SKM-1 (cell line): ENCODE measurements at regions not wholly inside any gene's neighbourhood (a gene's known extent, or its start where the extent isn't known, plus 50 kb on each side); places are given as distances from the start of the nearest gene placed in this dataset.

Experiments
- DNase-seq: peaks from one replicate; lab custom pipeline; 2025; ENCODE audit not compliant: unreplicated experiment; lab: John Stamatoyannopoulos, UW

DNA sequence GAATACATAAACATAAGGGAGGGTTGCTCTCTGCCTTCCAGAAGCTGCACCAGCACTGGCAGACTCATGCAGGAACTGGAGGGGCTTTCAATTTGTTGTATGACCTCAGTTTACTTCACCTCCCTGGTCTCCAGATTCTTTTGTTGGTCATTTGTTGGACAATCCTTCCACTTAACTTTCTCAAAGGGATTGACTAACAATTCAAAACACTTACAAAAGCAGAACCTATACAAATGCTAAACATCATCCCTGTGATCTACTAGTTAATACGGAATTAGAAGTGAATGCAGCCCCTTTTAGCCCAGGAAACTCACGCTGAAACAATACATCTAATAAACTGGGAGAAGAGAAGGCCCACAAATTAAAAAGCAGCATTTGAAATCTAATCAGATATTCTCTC lies 404.6 kb upstream of the BRINP1 start:
- DNase-seq = no peak

DNA sequence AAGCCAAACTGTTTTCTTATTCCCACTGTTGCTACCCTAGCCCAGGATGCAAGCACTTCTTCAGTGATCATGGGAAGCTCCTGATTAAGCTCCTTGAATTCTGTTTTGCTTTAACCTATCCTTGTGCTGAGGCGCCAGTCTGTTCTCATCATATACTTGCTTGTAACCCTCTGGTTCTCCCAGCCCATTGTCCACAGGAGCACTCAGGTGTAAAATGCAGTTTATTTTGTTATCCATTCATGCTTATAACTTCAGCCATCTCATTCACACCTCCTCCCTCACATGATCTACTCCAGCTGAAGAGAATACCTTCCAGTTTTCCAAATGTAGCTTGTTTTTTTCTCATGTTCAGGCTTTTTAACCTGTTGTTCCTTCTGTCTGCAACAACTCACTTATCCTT lies 402.1 kb upstream of the BRINP1 start:
- DNase-seq = no peak

DNA sequence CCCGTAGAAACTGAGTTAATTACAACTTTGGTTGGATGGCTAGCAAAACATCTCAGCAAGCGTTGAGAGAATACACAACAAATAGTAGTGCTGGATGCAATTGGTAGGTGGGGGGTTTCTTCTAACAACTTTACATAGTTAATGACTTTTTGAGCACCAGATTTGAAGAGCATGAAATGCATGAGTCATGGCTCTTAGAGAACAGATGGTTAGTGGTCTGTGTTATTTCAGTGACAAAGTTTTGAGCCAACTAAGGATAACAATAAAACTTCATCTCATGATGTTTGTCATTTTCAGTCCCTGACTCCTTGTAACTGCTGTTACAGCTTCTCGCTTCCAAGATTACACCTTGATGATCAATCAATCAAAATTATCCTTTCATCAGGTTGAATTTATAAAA lies 399.0 kb upstream of the BRINP1 start:
- DNase-seq = no peak

DNA sequence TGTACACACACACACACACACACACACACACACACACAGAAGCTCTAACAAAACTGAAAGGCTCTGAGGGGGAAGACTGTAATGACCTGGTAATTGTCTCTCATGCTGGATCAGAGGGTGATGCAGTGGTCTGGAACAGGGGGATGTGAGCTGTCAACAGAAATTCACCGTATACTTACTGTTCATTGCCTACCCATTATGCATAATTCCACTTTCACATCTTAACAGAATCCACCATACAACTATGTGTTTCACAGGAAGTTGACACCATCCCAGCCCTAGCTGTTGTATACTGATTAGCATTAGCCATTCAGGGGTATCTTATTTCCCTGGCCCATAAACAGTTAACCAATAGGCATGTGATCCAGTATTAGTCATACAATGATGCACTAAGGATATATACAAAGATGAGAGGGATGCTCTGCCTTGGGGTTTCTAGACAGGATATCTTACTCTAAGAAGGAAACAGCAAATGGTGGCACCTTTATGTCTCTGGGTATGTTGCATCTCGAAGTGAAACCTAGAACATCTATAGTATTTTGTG lies 396.5 kb upstream of the BRINP1 start:
- no peak for DNase-seq

DNA sequence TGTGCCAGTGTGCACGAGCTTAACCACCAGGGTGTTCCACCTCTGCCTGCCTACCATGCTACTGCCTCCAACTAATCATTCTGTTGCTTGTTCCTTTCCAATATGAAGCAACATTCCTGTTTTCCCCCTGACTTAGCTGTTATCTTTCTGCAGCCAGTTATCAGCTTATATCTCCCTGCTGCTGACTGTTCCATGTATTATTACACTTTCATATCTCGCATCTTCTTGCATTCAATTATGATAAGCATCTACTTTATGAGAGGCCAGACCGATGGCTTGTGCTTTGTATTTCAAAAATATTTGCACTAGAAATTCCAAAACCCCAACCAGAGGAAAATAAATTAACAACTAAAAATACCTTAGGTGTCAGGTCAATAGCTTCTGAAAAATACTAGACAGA lies 394.0 kb upstream of the BRINP1 start:
- DNase-seq = no peak

DNA sequence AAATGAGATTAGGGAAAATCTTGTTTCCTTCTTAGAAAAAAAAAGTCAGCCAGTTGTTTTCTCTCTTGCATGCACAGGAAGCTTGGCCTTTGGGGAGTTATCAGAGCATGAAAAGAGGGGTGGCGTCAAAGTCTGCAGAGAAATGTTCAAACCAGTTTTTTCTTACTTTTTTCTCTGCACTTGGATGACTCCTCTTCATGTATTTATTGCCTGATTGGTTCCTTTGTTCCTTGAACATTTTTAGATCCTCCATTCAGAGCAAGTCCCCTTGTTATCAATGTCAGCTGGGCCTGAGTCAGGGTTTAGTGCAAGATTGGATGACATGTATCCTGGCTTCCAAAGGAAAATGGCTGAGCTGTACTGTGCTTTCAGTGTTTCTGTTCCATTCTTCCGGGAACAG lies 392.6 kb upstream of the BRINP1 start:
- no peak for DNase-seq

DNA sequence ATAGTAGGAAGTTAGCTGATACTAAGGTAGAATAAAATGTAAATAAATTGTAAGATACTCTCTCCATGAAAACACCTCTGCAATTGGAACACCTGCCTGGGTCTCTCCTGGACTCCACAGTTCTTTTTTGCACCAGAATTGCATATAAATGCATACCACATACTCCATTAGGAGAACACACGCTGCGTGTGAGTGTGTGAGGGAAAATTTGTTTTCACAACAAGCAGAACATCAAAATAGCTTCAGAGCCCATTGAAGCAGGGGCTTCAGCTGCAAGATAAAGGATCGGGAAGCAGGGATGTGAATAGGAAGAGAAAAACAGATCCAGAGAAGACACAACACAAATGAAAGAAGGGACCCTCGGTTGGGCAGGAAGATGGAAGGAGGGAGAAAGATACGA lies 389.8 kb upstream of the BRINP1 start:
- DNase-seq = no peak

DNA sequence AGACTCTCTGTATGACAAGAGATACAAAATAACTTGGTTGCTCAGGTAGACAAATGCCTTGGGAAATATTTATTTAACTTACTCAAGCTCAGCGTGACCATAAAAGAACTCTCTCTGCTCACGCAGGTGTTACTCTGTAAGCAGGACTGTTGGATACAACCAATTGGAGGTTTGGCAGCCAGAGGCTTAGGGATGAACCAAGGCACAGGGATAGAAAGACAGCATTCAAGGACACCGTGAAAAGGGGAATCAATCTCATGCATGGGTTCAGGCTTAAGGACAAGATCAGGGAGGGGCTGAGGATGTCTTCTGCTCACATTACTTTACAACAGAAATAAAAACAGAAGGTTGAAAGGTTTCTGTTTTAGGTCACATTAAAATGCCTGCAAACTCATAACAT lies 389.0 kb upstream of the BRINP1 start:
- DNase-seq = no peak

DNA sequence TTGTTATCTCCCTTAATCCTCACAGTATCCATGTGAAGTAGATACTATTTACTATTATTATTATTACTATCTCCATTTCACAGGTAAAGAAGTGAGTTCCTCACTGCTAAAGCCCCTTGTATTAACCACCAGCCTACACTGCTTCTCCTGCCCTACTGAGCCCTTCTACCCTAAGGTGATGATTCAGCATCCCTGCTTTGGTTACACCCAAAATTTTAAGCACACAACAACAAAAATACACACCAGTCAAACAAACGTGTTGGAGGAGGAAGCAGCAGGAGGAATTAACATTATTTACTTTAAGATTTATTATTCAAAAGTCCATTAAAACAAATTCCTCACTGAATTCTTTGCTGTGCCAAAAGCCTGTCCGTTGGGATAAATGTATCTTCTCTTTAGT lies 370.2 kb upstream of the BRINP1 start:
- no peak for DNase-seq

DNA sequence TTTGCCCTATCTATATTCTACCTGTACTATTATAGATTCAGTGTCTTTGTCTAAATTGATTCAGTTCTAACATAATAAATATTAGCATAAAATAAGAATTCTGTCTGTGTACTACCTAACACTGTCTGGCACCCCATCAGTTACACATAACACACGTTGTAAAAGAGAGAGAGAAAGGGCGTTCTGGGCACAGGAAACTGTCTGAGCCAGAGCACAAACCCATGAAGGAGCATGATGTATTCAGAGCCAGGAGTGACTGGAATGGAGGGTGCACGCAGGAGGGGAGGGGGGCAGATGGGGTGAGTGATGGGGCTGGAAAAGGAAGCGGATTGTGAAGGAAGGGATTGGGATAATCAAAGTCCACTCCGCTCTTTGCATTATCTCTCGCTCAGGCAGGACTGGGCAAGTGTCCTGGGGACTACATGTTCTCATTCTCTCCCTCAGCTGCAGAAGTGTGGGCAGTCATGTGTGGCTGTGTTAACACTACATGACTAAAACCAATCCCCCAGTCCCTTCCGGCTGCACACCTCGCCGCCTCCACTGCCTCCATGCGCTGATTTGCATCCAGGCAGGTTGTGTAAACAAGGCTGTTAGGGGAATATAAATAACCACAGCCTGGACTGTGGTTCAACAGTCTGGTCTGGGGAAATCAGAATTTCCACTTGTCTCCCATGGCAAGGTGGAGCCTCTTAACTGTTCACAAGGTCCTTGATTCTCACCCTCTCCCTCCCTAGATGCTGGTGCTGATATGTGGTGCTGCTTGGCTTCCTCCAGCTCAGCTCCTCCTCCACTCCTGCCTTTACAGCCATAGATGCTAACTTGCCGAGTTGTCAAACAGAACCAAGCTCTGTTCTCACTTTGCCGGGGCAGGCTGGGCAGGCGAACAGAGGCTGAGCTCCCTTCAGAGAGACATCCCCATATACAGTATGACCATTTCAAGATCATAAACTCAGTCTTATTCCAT lies 367.5 kb upstream of the BRINP1 start:
- no peak for DNase-seq

DNA sequence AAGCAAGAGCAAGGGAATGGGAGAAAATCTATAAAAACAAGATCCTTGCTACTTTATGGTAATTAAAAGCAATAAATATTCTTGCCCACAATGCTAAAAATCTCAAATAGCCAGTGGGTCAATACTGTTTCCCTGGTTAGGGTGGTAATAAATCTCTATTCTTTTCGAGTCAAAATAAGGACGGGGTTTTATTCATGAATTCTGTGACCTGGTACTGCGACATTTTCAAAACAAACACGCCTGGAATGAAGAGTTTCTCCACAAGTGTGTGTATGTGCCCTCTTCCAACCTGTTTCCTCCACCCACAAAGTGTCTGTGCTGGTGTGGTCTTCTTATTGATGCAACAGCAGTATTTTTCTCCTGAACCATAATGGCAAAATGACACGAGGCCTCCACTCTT lies 358.8 kb upstream of the BRINP1 start:
- DNase-seq = no peak

DNA sequence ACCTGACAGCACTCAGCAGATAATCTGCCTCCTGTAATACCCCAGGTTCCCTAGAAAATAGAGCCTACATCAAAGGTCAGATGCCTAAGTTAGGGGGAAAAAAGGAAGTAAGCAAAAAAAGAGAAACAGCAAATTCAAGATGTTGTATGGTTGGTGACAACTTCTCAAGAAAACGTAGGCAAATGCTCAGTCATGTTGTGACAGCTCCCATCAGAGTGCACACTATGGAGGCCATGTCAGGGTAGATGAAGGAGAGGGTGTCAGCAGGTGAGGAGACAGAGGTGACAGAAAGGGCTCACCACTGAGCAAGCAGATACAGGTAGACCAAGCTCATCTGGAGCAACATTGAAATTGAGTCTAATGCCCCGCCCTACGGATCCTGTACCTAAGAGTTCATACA lies 356.8 kb upstream of the BRINP1 start:
- DNase-seq = no peak

DNA sequence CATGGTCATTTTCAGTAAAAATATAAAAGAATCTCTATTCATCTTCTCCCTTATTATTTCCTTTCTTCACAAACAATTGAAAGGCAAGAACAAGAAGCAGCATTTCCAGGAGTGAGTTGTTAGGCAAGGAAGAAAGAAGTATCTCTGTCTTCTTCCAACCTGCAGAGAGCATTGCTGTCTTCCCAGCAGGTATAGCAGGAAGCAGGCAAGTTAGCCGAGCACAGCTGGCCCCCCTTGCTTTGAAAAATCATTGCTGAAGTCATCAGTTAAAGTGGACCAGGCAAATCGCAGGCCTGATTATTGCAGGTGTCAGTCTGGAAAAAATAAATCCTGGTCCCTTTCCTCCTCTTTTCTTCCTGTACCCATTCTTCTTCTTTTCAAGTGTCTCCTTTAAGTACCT lies 353.1 kb upstream of the BRINP1 start:
- DNase-seq = no peak

DNA sequence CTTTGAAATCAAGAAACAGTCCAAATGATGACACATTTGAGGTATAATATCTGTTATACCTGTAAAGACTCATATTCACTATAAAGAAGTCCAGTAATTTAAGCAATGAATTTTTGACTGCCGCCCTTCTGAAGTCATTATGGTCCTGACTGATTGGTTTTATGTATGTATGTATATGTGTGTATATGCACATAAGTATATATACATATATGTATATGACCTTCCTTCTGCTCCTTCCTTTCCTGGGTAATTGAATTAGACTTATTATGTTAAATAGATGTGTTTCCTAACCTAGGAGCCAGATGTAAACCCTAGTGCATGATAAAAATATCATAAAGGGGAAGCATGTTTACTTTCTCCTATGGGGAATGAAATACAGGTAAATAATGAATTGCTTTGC lies 343.1 kb upstream of the BRINP1 start:
- DNase-seq = no peak

DNA sequence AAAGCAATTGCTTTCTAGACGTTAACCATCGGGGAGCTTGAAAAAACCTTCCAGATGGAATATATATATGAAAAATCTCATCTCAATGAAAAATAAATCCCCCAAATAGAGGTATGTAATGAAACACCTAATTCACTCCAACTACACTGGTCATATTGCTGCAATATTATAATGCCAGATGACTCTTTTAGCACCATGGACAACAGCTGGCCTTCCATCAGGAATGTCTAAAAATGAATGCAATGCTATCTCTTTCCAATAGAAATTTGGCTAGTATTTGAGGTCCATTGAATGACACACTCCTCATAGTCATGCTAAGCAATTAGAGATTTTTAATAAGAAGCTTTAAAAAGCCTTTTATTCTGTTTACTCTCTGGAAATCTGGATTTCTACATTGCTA lies 340.2 kb upstream of the BRINP1 start:
- no peak for DNase-seq

DNA sequence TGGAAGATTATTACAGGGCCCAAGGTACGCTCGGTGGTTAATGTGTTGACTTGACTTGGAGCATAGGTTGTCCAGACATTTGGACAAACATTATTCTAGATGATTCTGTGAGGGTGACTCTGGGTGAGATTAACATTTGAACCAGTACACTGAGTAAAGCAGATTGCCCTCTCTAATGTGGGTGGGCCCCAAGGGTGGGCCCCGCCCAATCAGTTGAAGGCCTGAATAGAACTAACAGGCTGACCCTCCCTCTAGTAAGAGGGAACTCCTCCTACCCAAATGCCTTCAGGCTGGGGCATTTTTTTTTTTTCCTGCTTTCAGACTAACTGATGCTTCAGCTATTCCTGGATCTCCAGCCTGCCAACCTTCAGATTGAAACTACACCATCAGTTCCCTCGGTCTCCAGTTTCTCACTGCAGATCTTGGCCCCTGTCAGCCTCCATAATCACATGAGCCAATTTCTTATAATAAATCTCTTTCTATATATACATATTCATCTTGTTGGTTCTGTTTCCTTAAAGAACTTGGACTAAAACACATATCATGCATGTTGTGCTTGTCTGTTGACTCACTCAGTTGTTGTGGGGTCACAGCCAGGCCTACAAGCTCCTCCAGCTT lies 338.1 kb upstream of the BRINP1 start:
- DNase-seq = no peak

DNA sequence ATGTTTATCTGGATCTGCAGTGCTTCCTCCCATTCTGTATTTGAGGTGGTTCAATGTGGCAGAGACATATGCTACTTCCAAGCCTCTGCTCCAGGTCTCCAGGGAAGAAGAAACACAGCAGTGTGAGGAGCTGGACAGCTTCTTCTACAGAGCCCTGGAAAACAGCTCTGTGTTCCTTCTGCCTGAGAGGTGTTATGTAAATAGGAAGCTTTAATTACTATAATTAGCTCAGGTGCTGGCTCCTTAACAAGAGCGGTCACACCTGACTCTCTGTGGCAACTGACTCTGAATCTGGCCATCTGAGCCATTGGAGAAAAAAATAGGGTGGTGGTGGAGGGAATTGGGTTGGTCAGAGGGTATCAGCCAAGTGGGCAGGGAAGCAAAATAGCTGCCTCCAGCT lies 332.4 kb upstream of the BRINP1 start:
- no peak for DNase-seq

DNA sequence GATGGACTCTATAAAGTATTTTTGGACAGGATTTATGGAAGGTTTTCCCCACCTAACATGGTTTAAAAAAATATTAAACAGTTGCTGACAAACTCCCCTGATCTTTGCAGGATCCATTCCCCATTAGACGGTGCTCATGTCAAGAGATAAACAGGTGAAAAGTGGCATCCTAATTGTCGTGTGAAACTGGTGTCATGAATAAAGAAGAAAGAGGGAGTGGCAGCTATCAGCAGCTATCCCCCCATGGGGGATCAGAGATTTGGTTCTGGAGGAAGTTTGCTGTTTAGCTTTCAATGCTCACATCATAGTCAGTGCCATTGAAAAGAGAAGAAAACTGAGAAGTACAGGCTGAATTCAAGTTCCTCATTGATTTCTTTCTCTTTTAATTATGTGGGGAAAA lies 329.3 kb upstream of the BRINP1 start:
- DNase-seq = no peak

DNA sequence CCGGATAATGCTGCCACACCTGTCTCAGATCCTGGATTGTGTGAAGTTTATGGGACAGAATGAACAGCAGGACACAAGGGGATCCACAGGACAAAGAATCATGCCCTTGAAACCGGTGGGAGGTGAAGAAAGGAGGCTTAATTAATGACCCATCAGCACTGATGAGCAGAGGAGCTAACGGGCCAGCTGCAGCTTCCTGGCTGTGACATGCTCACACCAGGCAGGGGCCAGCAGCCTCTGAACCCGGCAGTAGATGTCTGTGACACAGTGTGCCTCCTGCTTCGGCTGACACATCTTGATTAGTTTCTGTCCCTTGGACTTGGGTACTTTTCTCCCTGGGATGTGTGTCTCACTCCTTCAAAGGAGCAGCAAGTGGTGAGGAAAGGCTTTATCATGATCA lies 328.8 kb upstream of the BRINP1 start:
- no peak for DNase-seq

DNA sequence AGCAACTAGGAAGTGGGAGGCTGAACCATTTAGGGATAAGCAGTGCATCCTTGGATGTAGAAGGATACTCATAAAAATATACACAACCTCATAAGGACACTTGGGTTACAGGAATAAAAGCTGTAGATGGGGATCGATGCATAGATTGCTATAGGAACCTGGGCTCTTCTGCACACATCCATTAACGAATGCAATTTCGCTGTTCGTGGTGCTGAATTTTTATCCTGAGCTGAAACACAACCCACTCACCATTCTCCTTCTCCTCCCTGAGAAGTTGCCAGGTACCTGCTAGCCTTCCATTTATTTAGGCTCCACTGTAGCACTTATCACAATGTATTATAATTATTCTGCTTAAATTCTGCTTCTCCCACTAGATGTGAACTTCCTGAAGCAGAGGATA lies 320.6 kb upstream of the BRINP1 start:
- DNase-seq = no peak

DNA sequence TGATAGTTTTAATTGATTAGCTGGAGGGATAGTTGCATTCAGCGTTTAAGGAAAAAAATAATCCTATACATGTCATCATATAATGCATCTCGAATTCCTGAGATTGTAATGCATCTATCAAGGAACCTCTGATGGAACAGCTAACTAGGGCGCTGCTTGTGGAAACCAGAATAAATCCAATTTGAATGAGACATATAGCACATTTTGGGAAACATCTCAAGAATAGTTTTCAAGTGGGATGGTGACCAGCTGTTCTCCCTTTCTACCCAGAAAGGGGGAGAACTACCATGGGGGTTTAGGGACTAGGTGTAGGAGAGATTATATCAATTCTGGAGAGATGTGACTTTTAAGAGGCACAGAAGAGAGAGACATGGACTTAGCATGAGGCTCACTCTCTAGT lies 319.3 kb upstream of the BRINP1 start:
- no peak for DNase-seq

DNA sequence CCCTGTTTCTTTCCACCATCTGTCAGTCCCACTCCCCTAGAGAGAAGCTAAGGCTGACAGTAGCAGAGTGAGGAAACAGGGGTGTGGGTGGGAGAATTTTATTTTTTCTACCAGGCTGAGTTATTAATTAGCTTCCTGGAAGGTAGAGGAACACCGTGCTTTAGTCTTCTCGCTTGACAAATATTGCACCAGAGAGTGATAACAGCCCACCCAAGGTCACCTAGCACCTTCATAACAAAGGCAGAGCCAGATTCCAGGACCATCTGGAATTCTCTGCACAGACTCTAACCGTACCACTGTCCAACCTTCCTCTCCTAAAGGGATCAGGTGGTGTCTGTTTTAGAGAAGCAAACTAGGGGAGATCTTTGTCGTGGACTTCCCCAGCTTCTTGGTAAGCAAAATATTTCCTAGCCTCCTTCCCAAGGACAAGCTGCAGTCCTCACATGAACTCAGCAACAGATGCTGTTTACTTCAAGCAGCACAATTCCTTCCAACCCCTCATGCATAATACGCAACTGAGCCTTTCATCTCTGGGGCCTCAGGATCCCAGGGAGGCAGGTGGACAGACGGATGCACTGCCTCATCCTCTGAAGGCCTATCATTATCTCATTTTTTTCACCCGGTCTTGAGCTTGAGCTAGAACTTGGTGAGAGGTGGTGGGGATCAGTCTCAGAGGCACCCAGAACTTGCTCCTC lies 308.7 kb upstream of the BRINP1 start:
- no peak for DNase-seq
